Stimulated activated CD4-positive, alpha-beta T cell treated with anti-CD3 and anti-CD28 coated beads, Interleukin-2, amount 100 ng/mL, for 24 hours (primary cell): ENCODE measurements at regions not wholly inside any gene's neighbourhood (a gene's known extent, or its start where the extent isn't known, plus 50 kb on each side); places are given as distances from the start of the nearest gene placed in this dataset.

Experiments
- DNase-seq, 2 donors: peaks; one replicate each; pipeline ENCODE4 v3.0.0-alpha.2; 2020

DNA sequence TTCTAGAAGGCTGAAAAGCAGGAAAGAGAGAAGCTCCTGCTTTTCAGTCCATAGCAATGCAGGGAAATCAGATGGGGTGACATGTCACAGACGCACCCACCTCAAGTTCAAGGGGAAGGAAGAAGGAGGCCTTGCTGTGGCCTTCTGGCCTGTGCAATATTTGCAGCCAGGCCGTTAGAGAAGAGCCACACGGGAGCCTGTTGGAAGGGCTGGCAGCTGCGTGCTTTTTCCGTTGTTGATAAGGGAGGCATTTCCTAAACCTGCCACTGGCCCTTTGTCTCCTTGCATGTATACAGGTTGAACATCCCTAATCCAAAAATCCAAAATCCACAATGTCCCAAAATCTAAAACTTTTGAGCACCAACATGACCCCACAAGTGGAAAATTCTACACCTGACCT, 492.5 kb upstream of the ZMIZ1 start:
- DNase-seq = no peak

DNA sequence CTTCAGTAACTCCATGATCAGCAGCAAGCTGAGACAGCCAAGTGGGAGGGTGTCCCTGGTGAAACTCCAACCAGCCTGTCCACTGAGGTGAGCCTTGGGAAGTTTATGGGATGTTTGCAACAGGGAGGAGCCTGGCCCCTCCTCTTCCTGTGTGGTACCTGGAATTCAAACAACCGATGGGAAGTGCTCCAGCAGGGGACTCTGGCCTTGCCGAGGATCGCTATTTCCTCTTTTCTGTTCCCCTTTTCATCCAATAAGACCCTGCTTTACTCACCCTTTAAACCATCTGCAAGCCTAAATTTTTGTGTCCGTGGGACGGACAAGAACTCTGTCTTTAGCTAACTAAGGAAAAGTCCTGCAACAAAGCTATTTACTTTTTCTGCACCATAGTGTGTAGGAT, 491.1 kb upstream of the ZMIZ1 start:
- no peak for DNase-seq

DNA sequence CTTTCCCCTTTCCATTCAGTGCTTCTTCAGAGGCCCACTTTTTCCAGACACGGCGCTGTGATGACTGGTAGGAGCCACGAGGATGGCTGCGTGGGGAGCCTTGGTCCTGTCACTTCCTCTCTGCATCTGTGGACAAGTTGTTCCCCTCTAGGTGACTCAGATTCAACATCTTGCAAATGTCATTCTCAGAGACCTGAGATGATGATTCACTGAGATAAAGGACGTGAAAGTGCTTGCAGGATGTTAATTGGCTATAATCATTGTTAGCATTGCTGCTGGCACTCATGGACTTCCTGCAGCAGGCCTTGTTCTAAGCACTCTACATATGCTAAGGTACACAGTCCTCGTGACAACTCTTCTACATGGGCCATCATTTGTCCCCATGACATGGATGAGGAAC, 489.8 kb upstream of the ZMIZ1 start:
- DNase-seq = peak; percentile 38 to 71

DNA sequence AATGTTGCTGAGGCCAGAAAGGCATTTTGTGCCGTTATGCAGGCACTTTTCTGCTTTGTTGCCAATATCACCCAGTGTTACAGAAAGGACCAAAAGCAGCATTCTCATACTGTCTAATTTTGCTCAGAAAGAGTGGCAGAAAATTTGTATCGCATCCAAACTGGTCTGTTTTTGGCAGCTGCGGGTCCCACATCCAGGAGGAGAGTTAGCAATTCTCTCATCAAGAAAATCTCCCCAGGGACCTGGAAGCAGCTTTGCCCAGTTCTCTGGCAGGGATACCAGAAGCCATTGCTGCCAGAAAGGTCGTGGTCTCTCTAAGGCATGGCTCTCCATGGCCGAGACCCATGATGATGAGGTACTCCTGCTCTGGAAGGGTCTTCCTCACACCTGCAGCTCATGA, 489.2 kb upstream of the ZMIZ1 start:
- DNase-seq = no peak

DNA sequence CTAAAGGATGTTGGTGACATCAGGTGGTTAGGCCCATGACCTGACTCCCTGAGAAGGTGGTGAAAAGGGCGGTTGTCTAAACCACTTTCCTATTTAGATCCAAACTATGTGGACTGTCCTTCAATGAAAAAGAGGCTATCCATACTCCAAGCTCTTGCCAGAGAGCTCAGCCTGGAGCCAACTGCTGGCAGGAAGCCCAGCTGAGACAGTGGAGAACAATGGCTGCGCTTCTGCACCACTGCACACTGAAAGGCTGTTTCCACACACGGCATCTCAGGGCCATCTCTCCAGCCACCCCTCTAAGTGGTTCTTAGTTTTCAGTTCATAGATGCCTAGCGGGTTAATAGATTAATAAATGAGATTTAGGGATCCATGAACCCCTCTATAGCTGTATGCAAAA, 488.8 kb upstream of the ZMIZ1 start:
- no peak for DNase-seq

DNA sequence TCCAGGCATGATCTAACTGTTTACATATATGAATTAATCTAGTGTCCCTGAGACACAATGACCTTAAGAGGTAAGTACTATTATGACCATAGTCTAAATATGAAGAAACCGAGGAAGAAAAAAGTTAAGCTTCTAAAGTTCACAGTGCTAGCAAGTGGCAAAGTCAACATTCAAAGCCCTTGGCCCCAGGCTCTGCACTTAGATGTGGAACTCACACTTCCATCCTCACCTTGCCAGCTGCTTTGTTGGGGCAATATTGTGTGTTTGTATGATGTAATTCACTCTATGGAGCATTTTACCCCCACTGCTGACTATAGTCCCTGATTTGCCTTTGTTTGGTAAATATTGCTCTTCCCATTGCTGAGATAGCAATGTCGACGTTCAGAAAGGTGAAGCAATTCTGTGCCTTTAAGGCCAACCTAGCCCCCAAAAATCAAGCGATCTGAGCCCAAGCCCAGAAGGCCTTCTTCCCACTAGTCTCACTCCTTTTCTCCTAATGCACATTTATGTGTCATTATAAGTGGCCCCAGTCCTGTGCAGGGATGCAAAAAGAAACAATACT, 487.6 kb upstream of the ZMIZ1 start:
- DNase-seq = no peak

DNA sequence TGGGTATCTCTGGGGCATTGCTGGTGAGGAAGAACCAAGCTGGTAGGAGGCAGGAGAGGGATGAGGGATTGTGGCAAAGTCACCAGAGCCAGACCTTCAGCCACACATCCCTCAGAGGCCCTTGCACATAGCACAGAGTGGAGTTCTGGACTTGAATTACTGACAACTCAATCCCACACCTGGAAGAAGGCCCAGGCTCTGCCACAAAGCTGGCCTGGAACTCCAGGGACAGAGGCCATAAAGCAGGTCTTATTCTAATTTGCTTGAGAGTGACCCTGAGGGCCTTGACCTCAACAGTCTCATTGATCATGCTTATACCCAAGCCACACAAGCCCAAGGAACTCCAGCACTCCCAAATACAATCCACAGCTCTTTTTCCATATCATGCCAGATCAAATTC, 486.2 kb upstream of the ZMIZ1 start:
- no peak for DNase-seq

DNA sequence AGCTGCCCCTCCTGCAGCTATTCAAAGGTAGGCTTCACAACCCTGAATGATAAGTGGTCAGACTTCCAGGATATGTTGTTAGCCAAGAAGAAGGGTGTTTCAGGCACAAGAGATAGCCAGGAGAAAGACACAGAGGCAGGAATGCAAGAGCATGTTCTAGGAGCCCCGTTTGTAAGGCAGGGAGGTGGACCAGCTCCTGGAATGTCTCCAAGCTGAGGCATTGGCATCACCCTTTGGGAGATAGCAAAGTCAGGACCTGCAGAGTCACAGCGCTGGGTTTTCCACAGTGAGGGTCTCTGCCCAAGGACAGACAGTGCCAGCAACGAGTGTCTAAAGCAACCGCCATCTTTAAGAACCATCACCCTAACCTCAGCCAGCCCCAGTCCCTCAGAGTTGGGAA, 484.5 kb upstream of the ZMIZ1 start:
- DNase-seq = no peak

DNA sequence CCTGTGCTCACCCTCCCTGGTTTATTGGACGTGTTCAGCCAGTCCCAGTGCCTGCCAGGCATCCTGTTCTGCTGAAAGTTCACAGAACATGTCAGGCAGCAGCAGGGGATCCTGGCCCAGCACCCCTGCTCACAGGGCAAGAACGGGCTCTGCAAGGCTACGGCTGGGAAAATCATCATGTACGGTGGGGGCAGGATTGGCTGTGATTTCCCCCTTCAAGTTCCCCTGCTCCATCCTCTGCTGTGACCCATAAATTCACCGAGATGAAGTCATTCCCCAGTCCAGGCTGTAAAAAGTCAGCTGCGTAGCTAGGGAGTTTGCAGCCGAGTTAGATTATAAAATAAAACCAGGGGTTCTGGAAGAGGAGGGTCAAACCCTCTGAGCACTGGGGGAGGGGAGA, 484.1 kb upstream of the ZMIZ1 start:
- DNase-seq = no peak

DNA sequence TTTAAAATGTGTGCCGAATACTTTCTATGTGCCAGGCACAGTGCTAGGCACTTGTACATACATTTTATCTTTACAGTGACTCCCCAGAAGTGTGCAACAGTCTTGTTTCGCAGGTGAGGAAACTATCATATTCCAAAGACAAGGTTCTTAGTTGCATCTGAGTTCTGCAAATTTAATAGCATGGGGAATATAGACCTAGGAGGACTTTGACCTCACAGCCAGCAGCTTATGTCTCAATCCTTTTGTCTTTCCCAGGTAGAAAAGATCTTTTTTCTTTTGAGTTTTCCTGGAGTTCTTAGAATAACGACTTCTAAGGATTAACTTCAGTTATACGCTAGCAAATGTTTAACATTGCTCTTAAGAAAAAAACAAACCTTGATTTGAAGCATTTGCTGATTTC, 482.8 kb upstream of the ZMIZ1 start:
- DNase-seq = no peak

DNA sequence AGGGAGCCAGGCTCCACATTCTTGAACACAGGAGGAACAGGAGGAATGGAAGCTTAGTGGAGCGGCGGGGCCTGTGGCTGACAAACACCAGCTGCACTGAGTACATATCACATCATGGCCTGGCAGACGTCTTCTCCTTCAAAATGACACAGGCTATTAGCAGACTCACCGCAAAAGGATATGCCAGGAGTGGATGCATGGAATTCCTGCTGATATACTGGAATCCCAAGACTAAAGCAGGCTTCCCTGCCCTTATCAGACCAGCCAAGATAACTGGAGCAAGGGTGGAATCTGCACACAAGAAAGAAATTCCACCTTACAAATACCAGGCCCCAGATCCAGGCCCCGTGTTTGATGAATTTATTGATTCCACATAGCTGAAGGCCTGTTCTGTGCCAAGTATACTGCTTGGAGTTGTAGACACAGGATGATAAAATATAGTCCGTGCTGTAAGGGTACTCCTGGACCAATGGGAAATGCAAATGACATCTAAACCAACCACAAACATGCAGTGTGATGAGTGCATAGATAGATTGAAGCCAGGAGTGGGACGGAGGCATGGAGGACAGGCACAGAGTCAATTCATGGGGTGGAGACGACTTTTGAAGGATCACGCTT, 480.5 kb upstream of the ZMIZ1 start:
- DNase-seq = no peak

DNA sequence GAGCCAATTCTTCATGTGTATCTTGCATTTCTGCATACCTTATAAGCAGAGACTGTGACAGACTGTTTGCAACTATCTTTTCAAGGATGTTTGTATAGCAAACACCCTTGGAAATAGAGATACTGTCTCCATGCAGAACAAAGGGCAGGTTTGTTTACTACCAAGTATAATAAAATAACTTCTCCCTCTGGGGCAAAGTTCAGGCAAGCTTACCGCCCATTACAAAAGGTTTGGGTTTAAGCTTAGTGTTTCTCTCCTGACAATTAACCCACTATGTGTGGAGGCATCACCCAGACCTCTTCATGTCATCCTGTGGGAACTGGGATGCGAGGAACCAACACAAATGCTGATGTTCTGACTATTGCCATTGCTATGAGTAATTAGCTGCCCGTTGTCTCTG, 479.1 kb upstream of the ZMIZ1 start:
- DNase-seq = no peak

DNA sequence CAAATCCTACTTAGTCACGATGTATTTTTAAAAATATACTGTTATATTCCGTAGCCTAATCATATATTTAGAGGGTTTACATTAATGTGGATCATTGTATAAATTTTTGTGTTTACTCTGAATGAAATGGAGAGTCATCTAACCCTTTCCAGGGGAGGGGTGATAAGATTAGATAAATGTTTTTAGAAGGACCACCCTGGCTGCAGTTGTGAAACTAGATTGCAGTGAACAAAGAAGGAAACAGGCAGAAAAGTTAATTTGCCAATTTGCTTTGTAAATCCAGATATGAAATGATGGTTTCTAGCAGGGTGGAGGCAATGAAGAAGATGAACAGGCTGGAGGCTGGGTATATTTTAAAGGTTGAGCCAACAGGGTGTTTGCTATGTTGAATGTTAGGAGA, 477.7 kb upstream of the ZMIZ1 start:
- DNase-seq = no peak

DNA sequence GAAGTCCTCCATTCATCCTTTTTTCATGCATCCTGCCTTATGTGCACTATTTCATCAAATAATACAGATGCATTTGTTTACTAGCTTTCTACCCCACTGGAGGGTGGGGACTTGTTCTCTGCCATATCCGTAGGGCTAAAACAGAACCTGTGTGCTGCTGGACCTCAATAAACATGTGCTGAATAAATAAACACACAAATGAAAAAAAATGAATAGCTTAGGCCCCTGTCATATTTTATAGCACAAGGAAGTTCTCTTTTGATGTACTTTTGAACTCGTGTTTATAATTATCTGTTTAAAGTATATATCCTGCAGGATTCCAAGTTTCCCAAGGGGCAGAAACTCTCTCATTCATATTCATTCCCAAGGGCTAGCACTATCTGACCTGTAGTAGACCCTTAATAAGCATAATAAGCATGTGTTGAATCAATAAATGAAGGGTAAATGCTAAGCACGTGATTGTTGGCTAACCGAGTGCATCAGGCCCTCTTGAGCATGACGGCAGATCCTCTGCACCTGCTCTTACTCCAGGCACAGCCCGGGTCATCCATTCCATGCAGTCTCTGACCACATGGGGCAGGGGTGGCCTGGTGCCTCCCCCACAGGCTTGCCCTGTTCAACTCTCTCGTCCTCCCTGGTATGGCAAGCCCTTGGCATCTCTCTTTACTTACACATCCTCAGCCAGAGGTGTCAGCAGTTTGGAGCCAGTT, 474.1 kb upstream of the ZMIZ1 start:
- no peak for DNase-seq

DNA sequence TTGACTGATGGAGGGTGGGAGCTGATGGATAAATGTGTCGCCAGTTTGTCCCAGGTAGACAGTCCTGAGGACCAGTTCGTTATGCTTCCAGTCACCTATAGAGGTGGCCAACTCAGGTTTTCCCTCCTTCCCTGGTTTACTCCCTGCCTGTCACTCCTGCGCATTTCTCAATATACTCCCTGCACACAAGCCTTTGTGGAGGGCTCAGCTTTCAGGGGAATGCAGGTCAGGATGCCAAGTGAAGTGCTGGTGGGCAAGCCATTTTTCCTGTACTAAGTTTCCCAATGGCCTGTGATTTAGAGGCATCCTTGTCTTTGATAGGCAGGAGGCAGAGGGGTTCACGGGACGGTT, 473.5 kb upstream of the ZMIZ1 start:
- DNase-seq = no peak

DNA sequence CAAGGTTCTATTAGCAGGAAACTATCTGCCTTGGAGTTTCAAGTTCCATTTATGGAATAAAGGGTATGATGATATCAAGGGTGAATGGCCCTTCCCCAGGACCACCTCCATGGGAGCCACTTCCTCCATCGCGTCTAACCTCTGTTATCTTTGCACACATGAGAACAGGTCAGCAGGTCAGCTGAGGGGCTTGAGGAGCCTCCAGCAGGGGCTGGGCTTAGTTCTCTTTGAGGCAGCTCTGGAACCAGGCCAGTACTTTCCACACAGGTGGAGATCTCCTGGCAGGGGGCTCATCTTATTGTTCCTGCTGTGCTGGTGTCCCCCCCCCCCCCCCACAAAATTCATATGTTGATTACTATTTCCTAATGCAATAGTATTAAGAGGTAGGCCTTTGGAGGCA, 472.2 kb upstream of the ZMIZ1 start:
- DNase-seq = no peak

DNA sequence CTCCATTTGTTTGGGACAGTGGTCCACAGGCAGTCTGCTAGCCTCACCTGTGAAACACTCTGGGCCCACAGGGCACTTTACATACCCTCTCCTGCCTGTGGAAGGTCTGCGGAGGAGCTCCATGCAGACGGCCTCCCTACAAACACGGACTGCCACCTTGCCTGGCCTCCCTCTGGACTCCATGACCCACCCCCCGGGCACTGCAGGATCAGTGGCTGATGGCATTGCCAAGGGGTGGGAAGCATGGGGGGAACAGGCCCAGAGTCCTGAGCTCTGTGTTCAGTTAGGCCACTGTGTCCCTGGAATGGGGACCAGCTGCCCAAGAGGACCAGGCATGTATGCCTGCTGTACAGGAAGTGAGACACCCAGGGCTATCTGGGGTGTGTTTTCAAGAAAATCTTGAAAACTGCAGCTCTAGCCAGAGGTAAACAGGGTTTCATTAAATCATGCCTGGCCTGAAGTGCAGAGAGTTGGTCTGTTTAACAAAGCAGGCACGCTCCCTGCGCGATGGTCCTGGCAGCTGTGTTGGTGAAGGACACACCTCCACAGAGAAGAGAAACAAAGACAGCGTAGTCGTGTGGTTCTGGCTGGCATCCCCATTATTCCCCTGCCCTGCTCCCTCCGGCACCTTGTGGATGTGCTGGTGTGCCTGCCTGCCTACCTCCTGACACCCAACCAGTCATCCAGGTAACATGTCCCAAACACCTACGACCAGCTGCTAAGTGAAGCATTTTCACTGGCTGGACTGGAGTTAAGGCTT, 470.8 kb upstream of the ZMIZ1 start:
- DNase-seq = no peak

DNA sequence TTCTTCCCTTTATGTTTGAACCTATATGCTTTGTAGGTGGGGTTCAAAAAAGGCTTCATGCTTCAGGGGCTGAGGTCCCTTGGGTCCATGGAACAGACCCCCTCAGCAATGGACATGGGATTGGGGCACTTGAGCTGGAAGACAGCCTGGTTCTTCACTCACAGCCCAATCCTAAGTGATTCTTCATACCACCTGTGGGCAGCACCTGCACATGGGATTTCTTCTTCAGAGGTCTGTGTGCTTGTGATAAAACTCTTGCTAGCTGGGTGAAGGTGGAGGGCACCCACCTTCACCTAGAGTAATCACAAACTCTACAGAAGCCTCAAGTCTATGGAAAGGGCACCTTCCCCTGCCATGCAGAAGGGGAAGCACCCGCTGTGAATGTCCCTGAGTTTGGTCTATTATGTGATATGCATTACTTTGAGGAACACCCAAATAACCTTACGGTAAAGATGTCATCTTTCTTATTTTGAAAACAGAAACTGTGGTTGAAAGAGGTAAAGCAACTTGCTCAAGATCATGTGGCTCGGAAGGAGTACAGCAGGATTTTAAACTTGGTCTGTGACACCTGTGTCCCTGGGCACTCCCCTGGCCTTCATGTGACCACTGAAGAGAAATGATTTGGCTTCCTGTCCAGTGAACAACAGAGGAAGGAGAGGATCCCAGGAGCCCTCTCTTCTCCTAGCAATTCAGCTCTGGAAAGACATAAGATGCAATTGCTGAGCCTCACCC, 469.5 kb upstream of the ZMIZ1 start:
- DNase-seq = no peak

DNA sequence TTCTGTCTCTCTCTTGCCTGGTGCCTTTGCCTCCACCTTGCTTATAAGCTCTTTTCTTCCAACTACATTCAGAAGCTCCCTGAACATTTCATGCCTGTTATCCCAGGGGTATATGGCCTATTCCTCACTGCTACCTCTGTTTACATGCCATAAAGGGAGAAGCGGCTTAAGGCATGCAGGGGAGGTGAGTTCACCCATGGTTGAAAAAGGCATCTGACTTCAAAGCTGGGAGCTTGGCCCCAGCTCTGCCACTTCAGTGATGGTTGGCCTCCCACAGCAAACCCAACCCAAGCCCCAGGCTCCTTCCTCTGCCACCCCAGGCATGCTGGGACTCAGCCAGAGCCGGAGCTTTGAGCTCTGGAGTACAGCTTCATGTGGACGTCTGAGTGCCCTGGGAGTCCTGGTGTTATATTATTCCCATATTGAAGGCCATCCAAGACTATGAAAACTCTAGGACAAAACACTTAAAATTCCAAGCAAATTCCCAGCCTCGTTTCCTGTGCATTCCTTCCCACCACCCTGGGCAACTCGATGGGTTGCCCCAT, 468.6 kb upstream of the ZMIZ1 start:
- DNase-seq = no peak

DNA sequence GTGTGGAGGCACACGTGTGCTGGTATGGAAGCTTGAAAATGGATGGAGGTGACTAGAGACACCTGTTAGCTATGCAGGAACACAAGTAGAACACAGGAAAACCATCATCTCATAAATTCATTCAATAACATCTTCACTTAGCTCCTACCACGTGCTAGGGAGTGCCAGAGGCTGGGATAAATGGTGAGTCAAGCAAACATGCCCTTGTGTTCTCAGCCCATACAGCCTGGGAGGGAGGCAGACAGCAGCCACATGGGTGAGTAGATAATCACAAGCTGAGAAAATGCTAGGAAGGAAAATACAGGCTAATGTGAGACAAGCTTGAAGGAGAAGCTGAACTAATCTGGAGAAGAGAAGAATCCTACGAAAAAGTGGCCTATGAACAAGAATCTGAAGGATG, 468.0 kb upstream of the ZMIZ1 start:
- no peak for DNase-seq

DNA sequence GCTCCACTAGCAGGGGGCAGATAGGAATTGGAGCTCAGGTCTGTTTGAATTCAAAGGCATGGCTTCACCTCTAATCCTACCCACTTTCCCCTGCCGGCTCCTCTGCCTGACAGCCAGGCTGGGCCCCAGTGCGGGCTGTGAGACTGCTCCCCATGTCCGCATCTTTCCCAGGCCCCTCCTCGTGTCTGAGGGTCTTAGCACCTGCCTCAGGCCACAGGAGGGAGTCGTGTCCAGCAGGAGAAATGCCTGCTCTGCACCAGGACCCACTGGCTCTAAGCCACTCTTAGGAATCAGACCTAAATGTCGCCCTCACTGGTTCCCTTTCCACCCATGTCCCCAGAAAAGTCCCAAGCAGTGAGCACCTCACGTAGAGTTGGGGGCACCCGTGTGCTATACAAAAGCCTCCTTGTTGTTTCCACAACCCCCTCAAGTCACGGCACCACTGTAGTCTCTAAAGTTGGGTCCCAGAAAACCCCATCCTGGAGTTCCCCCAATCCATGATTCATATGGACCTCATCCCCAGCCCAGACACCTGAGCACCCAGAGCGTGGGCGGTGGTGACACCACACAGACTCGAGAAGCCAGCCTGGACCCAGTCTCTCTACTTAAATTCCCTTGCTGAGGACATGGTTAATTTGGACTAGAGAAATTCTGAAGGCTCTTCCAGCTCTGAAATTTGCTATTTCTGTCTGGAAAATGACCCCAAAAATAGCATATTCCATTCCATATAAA, 466.4 kb upstream of the ZMIZ1 start:
- peak in 1 of 2 donors; percentile 41 for DNase-seq

DNA sequence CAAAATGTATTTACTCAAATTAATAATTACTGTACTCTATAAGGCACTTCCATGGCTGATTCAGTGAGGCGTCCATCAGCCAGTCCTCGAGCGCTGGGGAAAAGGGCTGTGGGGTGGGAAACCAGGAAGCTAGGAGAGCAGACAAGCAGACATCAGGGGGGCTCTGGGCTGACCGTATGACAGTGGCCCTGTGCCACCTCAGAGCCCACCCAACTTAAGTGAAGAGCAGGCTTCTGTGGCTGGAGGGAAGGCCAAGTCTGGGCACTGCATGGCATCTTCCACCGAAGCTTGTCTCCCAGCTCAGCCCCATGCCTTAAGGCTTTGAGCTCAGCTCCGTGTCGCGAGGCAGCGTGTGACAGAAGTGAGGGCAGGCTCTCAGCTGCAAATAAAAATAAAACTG, 464.5 kb upstream of the ZMIZ1 start:
- no peak for DNase-seq
